Heart left ventricle (tissue), 13 donors: ENCODE measurements at regions not wholly inside any gene's neighbourhood (a gene's known extent, or its start where the extent isn't known, plus 50 kb on each side); places are given as distances from the start of the nearest gene placed in this dataset.

Experiments used
- POLR2A ChIP-seq, 2 donors: fragments of 450-650 bp; IDR thresholded peaks; one replicate each; pipeline ENCODE4 v1.6.1; 2017; ENCODE audit warnings: antibody characterized with exemption in 2 of 2, mild to moderate bottlenecking in 2 of 2, moderate library complexity in 2 of 2
- TF ChIP-seq, protein P1 (sequence below), 12 donors: fragments of 200-600 bp; sonication (generic) in 4 of 12; IDR thresholded peaks; one replicate each; pipeline versions ENCODE4 v1.5.0 to v1.8.0; 2018 to 2022; ENCODE audit warnings: antibody characterized with exemption in 12 of 12, mild to moderate bottlenecking in 5 of 12
- donor health status: ischemic (EF 13 %, LVEDD 7.1; RV severe dilation, severe dysfunction).
- donor health status: DM: no; HTN: yes; CAD: no.
- donor health status: DM: no; HTN: no; CAD: no.
- donor health status: ischemic (EF 25% LVEDD 6.9; RV normal size, moderate dysfunction).
- donor health status: ischemic (EF 25% LVEDD 5.7; RV mildly dilated, moderate dysfunction).
- donor health status: ischemic (EF 35%, LVEDD 5.7; RV mildly dilated, moderate dysfunction).
- donor health status: nonischemic (EF 11% LVEDD 7.7; RV severe dilation, severe dysfunction).
- donor health status: DM: yes; HTN: yes; CAD: no.
- donor health status: PGD.
- donor health status: ischemic (EF 29% LVEDD 5.4; RV normal size, mild dysfunction).
- donor health status: nonischemic (EF 23%, LVEDD 6.1; RV moderate dilation, normal function).

DNA sequence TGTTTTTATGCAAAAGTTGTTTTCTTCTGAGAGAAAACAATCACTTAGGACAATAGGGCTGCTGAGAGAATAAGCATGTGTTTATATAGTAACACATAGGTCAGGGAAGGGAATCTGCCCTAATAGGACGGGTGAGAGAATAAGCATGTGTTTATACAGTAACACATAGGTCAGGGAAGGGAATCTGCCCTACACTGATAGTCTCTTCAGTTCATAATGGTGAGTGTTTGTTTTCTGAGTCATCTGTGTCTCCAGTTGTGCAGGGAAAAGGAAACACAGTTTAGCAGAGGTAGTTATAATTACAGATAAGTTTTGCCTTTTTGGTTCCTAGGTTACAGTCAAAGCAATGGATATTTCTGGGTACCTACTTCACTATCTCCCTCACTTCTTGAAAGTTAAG lies 252.3 kb upstream of the CA10 start:
- TF ChIP-seq, protein P1, sequence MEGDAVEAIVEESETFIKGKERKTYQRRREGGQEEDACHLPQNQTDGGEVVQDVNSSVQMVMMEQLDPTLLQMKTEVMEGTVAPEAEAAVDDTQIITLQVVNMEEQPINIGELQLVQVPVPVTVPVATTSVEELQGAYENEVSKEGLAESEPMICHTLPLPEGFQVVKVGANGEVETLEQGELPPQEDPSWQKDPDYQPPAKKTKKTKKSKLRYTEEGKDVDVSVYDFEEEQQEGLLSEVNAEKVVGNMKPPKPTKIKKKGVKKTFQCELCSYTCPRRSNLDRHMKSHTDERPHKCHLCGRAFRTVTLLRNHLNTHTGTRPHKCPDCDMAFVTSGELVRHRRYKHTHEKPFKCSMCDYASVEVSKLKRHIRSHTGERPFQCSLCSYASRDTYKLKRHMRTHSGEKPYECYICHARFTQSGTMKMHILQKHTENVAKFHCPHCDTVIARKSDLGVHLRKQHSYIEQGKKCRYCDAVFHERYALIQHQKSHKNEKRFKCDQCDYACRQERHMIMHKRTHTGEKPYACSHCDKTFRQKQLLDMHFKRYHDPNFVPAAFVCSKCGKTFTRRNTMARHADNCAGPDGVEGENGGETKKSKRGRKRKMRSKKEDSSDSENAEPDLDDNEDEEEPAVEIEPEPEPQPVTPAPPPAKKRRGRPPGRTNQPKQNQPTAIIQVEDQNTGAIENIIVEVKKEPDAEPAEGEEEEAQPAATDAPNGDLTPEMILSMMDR (IDR thresholded peaks at IDR 0.05): no peak
- TF ChIP-seq POLR2A (IDR thresholded peaks at IDR 0.05): no peak
